Astrocyte (in vitro differentiated cells and primary cell): ENCODE measurements at regions not wholly inside any gene's neighbourhood (a gene's known extent, or its start where the extent isn't known, plus 50 kb on each side); places are given as distances from the start of the nearest gene placed in this dataset.

ENCODE experiments used
- DNase-seq: peaks from one replicate; pipeline ENCODE4 v3.0.0-alpha.2; 2010; ENCODE audit warnings: low read depth
- FAIRE-seq: peaks from 2 replicates; lab custom pipeline; 2011; peaks lifted over from hg19 to GRCh38; lab: Jason Lieb, UNC
- H2AFZ ChIP-seq: 2 replicates; pipeline ENCODE4 v1.6.0; 2012; ENCODE audit warnings: low read depth, low read length, inconsistent platforms
- H3K27ac ChIP-seq: 2 replicates; pipeline ENCODE4 v1.5.1; 2011; ENCODE audit warnings: low read depth, low read length, inconsistent platforms
- H3K27me3 ChIP-seq: 2 replicates; pipeline ENCODE4 v1.6.0; 2011; ENCODE audit warnings: low read length, inconsistent platforms; ENCODE audit not compliant: insufficient read depth
- H3K36me3 ChIP-seq: 2 replicates; pipeline ENCODE4 v1.5.1; 2011; ENCODE audit warnings: low read length, inconsistent platforms; ENCODE audit not compliant: insufficient read depth
- H3K4me1 ChIP-seq: 2 replicates; pipeline ENCODE4 v1.5.1; 2011; ENCODE audit warnings: low read length, inconsistent platforms; ENCODE audit not compliant: insufficient read depth
- H3K4me2 ChIP-seq: 2 replicates; pipeline ENCODE4 v1.6.0; 2012; ENCODE audit warnings: low read length, inconsistent platforms
- H3K4me3 ChIP-seq: 2 replicates; pipeline ENCODE4 v1.5.1; 2011; ENCODE audit warnings: low read depth, mild to moderate bottlenecking, low read length, inconsistent platforms; ENCODE audit not compliant: insufficient read depth
- H3K79me2 ChIP-seq: 2 replicates; pipeline ENCODE4 v1.6.0; 2012; ENCODE audit warnings: mild to moderate bottlenecking, low read length, inconsistent platforms; ENCODE audit not compliant: insufficient read depth
- H3K9ac ChIP-seq: 2 replicates; pipeline ENCODE4 v1.6.0; 2012; ENCODE audit warnings: mild to moderate bottlenecking, low read length, inconsistent platforms
- H3K9me3 ChIP-seq: 2 replicates; pipeline ENCODE4 v1.5.1; 2012; ENCODE audit warnings: low read depth, mild to moderate bottlenecking, low read length, inconsistent platforms; ENCODE audit not compliant: insufficient read depth
- H4K20me1 ChIP-seq: 2 replicates; pipeline ENCODE4 v1.6.0; 2012; ENCODE audit warnings: low read length, inconsistent platforms; ENCODE audit not compliant: insufficient read depth
- H3K27ac Mint-ChIP-seq: one replicate; pipeline ENCODE4 v1.8.0; 2021; ENCODE audit warnings: mild to moderate bottlenecking, mixed read lengths; ENCODE audit not compliant: unreplicated experiment
- H3K27me3 Mint-ChIP-seq: one replicate; pipeline ENCODE4 v1.8.0; 2021; ENCODE audit warnings: low read depth, mixed read lengths; ENCODE audit not compliant: unreplicated experiment
- H3K36me3 Mint-ChIP-seq: one replicate; pipeline ENCODE4 v1.8.0; 2021; ENCODE audit warnings: low read depth, mixed read lengths; ENCODE audit not compliant: unreplicated experiment
- H3K4me1 Mint-ChIP-seq: one replicate; pipeline ENCODE4 v1.8.0; 2021; ENCODE audit warnings: low read depth, mixed read lengths; ENCODE audit not compliant: unreplicated experiment
- H3K4me3 Mint-ChIP-seq: one replicate; pipeline ENCODE4 v1.8.0; 2021; ENCODE audit warnings: mild to moderate bottlenecking, moderate library complexity, mixed read lengths; ENCODE audit not compliant: unreplicated experiment
- H3K9me3 Mint-ChIP-seq: one replicate; pipeline ENCODE4 v1.8.0; 2021; ENCODE audit warnings: mild to moderate bottlenecking, mixed read lengths; ENCODE audit not compliant: unreplicated experiment
- EZH2 ChIP-seq: IDR thresholded peaks from 2 replicates; pipeline ENCODE4 v1.6.1; 2012; ENCODE audit warnings: mild to moderate bottlenecking, low read length, inconsistent platforms; ENCODE audit not compliant: insufficient read depth
- TF ChIP-seq, protein P1 (sequence below): IDR thresholded peaks from 2 replicates; pipeline ENCODE4 v1.5.1; 2011; ENCODE audit warnings: low read depth, mild to moderate bottlenecking, inconsistent platforms, low read length, moderate library complexity; ENCODE audit not compliant: insufficient read depth

DNA sequence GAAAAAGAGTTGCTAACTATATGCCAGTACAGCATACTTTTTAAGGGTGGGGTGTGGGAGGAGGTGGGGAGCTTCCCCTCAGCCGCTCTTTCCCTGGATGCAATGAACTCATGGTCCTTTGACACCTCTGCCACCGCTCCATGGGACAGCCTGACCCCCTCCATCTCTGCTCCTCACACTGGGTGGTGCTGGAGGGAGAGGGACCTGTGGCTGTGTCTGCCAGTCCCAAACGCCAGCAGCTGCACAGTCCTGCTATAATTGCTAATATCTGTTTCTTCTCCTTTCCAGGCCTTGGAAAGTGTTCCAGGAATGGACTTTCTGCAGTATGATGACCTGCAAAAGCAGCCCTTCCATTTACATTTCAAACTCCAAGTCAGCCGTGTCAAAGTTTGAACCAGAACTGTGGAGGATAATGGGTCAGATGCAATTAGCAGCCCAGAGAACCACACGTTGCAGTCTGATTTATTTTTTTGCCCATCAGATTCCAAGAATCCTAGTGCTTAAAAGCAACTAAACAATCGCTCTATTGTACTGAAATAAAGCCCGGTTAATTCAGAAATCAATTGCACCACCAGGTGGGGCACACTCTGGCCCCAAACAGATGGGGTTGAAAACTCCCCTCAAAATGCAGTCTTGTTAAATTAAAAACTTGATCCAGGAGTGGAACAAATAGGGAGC lies 160.7 kb upstream of the LMO4 start:
- no peaks in the 10 kb centered on the region for H3K4me1 ChIP-seq
- DNase-seq (no peak), FAIRE-seq (no peak)
- Mint-ChIP-seq H3K4me1 (peaks cover 21% of the 10 kb centered on the region), H3K27ac (no peak overlapping the region), H3K36me3 (no peaks in the 10 kb centered on the region), H3K4me3 (no peak overlapping the region), H3K9me3 (peaks cover 2% of the 10 kb centered on the region), H3K27me3 (peaks cover 3% of the 10 kb centered on the region)
- H3K36me3 ChIP-seq = no peaks in the 10 kb centered on the region
- H3K27me3 ChIP-seq = no peaks in the 10 kb centered on the region
- no peak overlapping the region for H3K4me3 ChIP-seq
- no peak overlapping the region for H3K4me2 ChIP-seq
- no peaks in the 10 kb centered on the region for H3K9me3 ChIP-seq
- no peak overlapping the region for H3K27ac ChIP-seq
- no peak overlapping the region for H2AFZ ChIP-seq
- no peaks in the 10 kb centered on the region for H3K79me2 ChIP-seq
- no peaks in the 10 kb centered on the region for H4K20me1 ChIP-seq
- no peak overlapping the region for H3K9ac ChIP-seq
- TF ChIP-seq, protein P1, sequence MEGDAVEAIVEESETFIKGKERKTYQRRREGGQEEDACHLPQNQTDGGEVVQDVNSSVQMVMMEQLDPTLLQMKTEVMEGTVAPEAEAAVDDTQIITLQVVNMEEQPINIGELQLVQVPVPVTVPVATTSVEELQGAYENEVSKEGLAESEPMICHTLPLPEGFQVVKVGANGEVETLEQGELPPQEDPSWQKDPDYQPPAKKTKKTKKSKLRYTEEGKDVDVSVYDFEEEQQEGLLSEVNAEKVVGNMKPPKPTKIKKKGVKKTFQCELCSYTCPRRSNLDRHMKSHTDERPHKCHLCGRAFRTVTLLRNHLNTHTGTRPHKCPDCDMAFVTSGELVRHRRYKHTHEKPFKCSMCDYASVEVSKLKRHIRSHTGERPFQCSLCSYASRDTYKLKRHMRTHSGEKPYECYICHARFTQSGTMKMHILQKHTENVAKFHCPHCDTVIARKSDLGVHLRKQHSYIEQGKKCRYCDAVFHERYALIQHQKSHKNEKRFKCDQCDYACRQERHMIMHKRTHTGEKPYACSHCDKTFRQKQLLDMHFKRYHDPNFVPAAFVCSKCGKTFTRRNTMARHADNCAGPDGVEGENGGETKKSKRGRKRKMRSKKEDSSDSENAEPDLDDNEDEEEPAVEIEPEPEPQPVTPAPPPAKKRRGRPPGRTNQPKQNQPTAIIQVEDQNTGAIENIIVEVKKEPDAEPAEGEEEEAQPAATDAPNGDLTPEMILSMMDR = no peak
- no peak for TF ChIP-seq EZH2

DNA sequence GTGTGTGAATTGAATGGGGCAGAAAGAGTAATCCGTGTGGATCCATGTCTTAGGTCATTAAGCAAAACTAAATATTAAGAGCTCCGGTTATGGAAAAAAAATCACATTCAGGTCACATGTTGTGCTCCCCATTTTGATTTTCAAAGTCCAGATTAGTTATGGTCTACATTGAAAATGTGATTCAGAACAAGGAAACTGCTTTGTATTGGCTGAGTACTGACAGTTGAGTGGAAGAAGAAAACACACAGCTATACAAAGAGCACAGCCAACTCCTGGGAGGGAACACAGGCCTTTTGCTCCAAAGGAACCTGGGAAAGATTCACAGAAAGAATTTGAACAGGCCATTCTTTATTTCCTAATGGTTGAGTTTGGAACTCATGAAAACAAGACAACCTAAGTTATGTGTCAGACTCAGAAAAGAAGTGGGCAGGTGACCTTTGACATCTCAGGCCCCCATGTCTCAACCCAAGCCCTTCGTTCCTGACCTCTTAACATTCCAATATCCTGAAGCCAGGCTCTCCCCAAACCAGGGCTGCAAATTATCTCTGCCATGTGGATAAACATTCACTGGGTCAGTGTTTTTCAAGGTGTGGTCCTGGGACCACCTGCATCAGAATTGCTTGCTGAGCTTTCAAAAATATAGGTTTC lies 159.3 kb upstream of the LMO4 start:
- no peak overlapping the region for H3K9ac ChIP-seq
- DNase-seq (peak; percentile 25), FAIRE-seq (no peak)
- H3K27ac ChIP-seq = no peak overlapping the region
- peaks cover 21% of the 10 kb centered on the region for H3K4me1 Mint-ChIP-seq
- no peaks in the 10 kb centered on the region for H3K36me3 ChIP-seq
- H3K27ac Mint-ChIP-seq = no peak overlapping the region
- H3K4me3 ChIP-seq = no peak overlapping the region
- H3K4me1 ChIP-seq = no peaks in the 10 kb centered on the region
- no peaks in the 10 kb centered on the region for H4K20me1 ChIP-seq
- no peak overlapping the region for H2AFZ ChIP-seq
- H3K36me3 Mint-ChIP-seq = no peaks in the 10 kb centered on the region
- H3K4me2 ChIP-seq = no peak overlapping the region
- peaks cover 3% of the 10 kb centered on the region for H3K27me3 ChIP-seq
- H3K9me3 Mint-ChIP-seq = peaks cover 2% of the 10 kb centered on the region
- TF ChIP-seq, protein P1 = no peak
- TF ChIP-seq EZH2 = no peak
- no peaks in the 10 kb centered on the region for H3K79me2 ChIP-seq
- H3K4me3 Mint-ChIP-seq = no peak overlapping the region
- H3K27me3 Mint-ChIP-seq = peaks cover 3% of the 10 kb centered on the region
- H3K9me3 ChIP-seq = no peaks in the 10 kb centered on the region

DNA sequence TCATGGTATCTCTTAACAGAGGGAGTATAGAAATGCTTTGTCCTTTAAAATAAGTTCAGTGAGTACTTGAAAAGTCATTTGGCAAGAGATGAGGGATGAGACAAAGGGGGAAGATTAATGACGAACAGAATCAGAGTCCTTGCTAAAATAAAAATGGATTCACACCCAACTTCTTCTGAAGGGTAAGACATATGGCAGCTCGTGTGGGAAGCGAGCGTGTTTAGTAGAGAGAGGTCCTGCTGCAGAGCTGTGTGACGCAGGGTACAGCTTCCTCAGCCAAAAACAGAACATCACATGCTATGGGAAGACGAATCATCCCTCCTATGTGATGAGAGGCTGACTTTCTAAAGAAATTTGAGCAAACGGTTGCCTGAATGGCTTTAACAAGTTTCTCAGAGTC lies 158.5 kb upstream of the LMO4 start:
- no peaks in the 10 kb centered on the region for H3K27me3 Mint-ChIP-seq
- H3K4me1 Mint-ChIP-seq = peaks cover 25% of the 10 kb centered on the region
- Histone ChIP-seq H4K20me1 (no peaks in the 10 kb centered on the region), H3K36me3 (no peaks in the 10 kb centered on the region), H3K27ac (no peak overlapping the region), H3K27me3 (peaks cover 3% of the 10 kb centered on the region), H3K4me2 (no peak overlapping the region), H3K9ac (no peak overlapping the region), H3K9me3 (no peaks in the 10 kb centered on the region), H3K4me3 (no peak overlapping the region), H3K79me2 (no peaks in the 10 kb centered on the region), H3K4me1 (no peaks in the 10 kb centered on the region), H2AFZ (peak overlapping the region; percentile 16)
- DNase-seq = peak; percentile 29
- H3K27ac Mint-ChIP-seq = no peak overlapping the region
- no peaks in the 10 kb centered on the region for H3K36me3 Mint-ChIP-seq
- no peak overlapping the region for H3K4me3 Mint-ChIP-seq
- no peak for FAIRE-seq
- peaks cover 2% of the 10 kb centered on the region for H3K9me3 Mint-ChIP-seq
- TF ChIP-seq, protein P1 = no peak
- no peak for TF ChIP-seq EZH2
